ENCODE measurements at regions not wholly inside any gene's neighbourhood (a gene's known extent, or its start where the extent isn't known, plus 50 kb on each side); places are given as distances from the start of the nearest gene placed in this dataset.

DNA sequence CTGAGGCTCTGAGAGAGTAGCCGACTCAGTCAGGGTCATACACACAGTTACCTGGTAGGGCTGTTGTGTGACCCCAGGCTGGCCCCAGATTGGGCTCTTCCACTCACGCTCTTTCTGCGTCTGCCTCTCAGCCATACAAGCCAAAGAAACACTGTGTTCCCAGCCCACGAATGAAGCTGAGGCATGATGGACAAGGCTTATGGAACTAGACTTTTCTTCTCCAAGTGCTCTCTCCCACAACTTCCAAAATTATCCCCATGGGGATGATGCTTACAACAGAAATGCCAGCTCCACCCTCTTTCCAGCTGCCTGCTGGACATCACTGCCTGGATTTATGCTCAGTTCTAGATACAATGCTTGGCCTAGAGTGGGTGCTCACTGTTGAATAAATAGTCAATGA is 102.8 kb upstream of the JUN start:
- TF ChIP-seq, protein P1, sequence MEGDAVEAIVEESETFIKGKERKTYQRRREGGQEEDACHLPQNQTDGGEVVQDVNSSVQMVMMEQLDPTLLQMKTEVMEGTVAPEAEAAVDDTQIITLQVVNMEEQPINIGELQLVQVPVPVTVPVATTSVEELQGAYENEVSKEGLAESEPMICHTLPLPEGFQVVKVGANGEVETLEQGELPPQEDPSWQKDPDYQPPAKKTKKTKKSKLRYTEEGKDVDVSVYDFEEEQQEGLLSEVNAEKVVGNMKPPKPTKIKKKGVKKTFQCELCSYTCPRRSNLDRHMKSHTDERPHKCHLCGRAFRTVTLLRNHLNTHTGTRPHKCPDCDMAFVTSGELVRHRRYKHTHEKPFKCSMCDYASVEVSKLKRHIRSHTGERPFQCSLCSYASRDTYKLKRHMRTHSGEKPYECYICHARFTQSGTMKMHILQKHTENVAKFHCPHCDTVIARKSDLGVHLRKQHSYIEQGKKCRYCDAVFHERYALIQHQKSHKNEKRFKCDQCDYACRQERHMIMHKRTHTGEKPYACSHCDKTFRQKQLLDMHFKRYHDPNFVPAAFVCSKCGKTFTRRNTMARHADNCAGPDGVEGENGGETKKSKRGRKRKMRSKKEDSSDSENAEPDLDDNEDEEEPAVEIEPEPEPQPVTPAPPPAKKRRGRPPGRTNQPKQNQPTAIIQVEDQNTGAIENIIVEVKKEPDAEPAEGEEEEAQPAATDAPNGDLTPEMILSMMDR (IDR thresholded peaks at IDR 0.05), result no peak
- TF ChIP-seq POLR2A (IDR thresholded peaks at IDR 0.05), result no peak
